T-cell (primary cell): ENCODE measurements at regions not wholly inside any gene's neighbourhood (a gene's known extent, or its start where the extent isn't known, plus 50 kb on each side); places are given as distances from the start of the nearest gene placed in this dataset.

Source experiments
- ATAC-seq, 4 experiments: fragments of 200-7000 bp in 3 of 4; fragments of 150-1000 bp in 1 of 4; cut with Tn5 transposase; replicated peaks in 1 of 4; 1 replicate in 3 of 4; 2 replicates in 1 of 4; pipeline ENCODE4 v1.10.0; 2021; ENCODE audit warnings: moderate library complexity in 3 of 4, mild to moderate bottlenecking in 2 of 4, moderate number of reproducible peaks in 1 of 4
- CTCF ChIA-PET, 2 donors: fragments of 300-600 bp; sonication (Branson Sonifier 250); formaldehyde crosslinking; loops; one replicate each; lab custom pipeline; 2022; ENCODE audit warnings: antibody characterized with exemption in 2 of 2; lab: Charles Lee
- POLR2A ChIA-PET, 2 donors: fragments of 300-600 bp; sonication (Branson Sonifier 250); formaldehyde crosslinking; loops; one replicate each; lab custom pipeline; 2022; ENCODE audit warnings: antibody characterized with exemption in 2 of 2; lab: Charles Lee
- DNase-seq, 35 experiments: peaks; one replicate each; pipeline versions ENCODE4 v3.0.0 to v3.0.0-alpha.2; 2013 to 2023
- H3K27ac ChIP-seq: one replicate; pipeline ENCODE4 v1.5.1; 2013; ENCODE audit warnings: low read length
- H3K27me3 ChIP-seq, 2 experiments: replicated peaks in 1 of 2; 1 replicate in 1 of 2; 2 replicates in 1 of 2; pipeline versions ENCODE4 v1.6.1 to v1.7.0; 2013; ENCODE audit warnings: low read length in 1 of 2, mixed read lengths in 1 of 2; ENCODE audit not compliant: control insufficient read depth in 2 of 2, insufficient read depth in 2 of 2; ENCODE audit errors: extremely low read depth in 1 of 2
- H3K36me3 ChIP-seq, 2 donors: 1 replicate in 1 of 2; 2 replicates in 1 of 2; pipeline versions ENCODE4 v1.6.1 to v1.7.0; 2013; ENCODE audit warnings: low read length in 1 of 2; ENCODE audit not compliant: control insufficient read depth in 2 of 2, insufficient read depth in 1 of 2; ENCODE audit errors: extremely low read depth in 1 of 2
- H3K4me1 ChIP-seq, 2 experiments: 1 replicate in 1 of 2; 2 replicates in 1 of 2; pipeline versions ENCODE4 v1.6.1 to v1.7.0; 2013; ENCODE audit warnings: low read length in 2 of 2, mixed read lengths in 1 of 2; ENCODE audit not compliant: insufficient read depth in 2 of 2, control insufficient read depth in 1 of 2; ENCODE audit errors: extremely low read depth in 1 of 2
- H3K4me3 ChIP-seq, 2 donors: 1 replicate in 1 of 2; 2 replicates in 1 of 2; pipeline versions ENCODE4 v1.5.1 to v1.7.0; 2013; ENCODE audit warnings: mild to moderate bottlenecking in 2 of 2, low read length in 1 of 2, moderate library complexity in 1 of 2; ENCODE audit not compliant: control insufficient read depth in 1 of 2; ENCODE audit errors: extremely low read depth in 1 of 2
- H3K9me3 ChIP-seq: 2 replicates; pipeline ENCODE4 v1.7.0; 2013
- H3K27ac Mint-ChIP-seq, 2 donors: one replicate each; pipeline ENCODE4 v1.8.0; 2020 to 2021; ENCODE audit warnings: mild to moderate bottlenecking in 2 of 2, mixed read lengths in 2 of 2
- H3K27me3 Mint-ChIP-seq, 2 donors: one replicate each; pipeline ENCODE4 v1.8.0; 2021 to 2022; ENCODE audit warnings: mixed read lengths in 2 of 2
- H3K36me3 Mint-ChIP-seq: one replicate; pipeline ENCODE4 v1.8.0; 2021; ENCODE audit warnings: mixed read lengths
- H3K4me1 Mint-ChIP-seq, 3 donors: one replicate each; pipeline ENCODE4 v1.8.0; 2020 to 2022; ENCODE audit warnings: mixed read lengths in 3 of 3, mild to moderate bottlenecking in 1 of 3
- H3K4me3 Mint-ChIP-seq, 3 donors: one replicate each; pipeline ENCODE4 v1.8.0; 2020 to 2022; ENCODE audit warnings: mild to moderate bottlenecking in 3 of 3, mixed read lengths in 3 of 3, moderate library complexity in 3 of 3
- H3K9me3 Mint-ChIP-seq, 3 donors: one replicate each; pipeline ENCODE4 v1.8.0; 2020 to 2022; ENCODE audit warnings: mixed read lengths in 3 of 3
- WGBS: methylation state at CpG from one replicate; pipeline ENCODE4 v1.1.5; 2013; ENCODE audit warnings: missing lambda C conversion rate; ENCODE audit not compliant: insufficient coverage; 5-methylcytosine and 5-hydroxymethylcytosine counted together

- no peak overlapping the region for H3K27ac Mint-ChIP-seq
- no peak overlapping the region for H3K4me3 Mint-ChIP-seq
- no peaks in the 10 kb centered on the region for H3K4me1 Mint-ChIP-seq
- Histone ChIP-seq H3K27ac (no peak overlapping the region), H3K36me3 (no peaks in the 10 kb centered on the region), H3K27me3 (no peaks in the 10 kb centered on the region), H3K4me3 (no peak overlapping the region), H3K9me3 (no peaks in the 10 kb centered on the region), H3K4me1 (no peaks in the 10 kb centered on the region)
- peaks cover 0 to 5% (median 0%) of the 10 kb centered on the region in 3 donors for H3K9me3 Mint-ChIP-seq
- DNase-seq (no peak), ATAC-seq (no peak)
- no peaks in the 10 kb centered on the region for H3K36me3 Mint-ChIP-seq
- WGBS, result no CpG with 5 or more reads among the region's 1 CpG
- ChIA-PET POLR2A (no interaction called here), CTCF (no interaction called here)
- H3K27me3 Mint-ChIP-seq, result no peaks in the 10 kb centered on the region
These were observed 717.5 kb upstream of the LRRN3 start for GRCh38 chr7:110373416-110373815.

GRCh38 chr7:110373859-110374258 lies 717.1 kb upstream of the LRRN3 start:
- WGBS, result 100% methylated on average over 1 of the region's 2 CpGs
- peaks cover 0 to 5% (median 0%) of the 10 kb centered on the region in 3 donors for H3K9me3 Mint-ChIP-seq
- no peak overlapping the region for H3K27ac Mint-ChIP-seq
- H3K4me3 ChIP-seq, result no peak overlapping the region
- no peak overlapping the region for H3K4me3 Mint-ChIP-seq
- H3K4me1 ChIP-seq, result no peaks in the 10 kb centered on the region
- H3K27ac ChIP-seq, result no peak overlapping the region
- H3K27me3 ChIP-seq, result no peaks in the 10 kb centered on the region
- H3K9me3 ChIP-seq, result no peaks in the 10 kb centered on the region
- no peaks in the 10 kb centered on the region for H3K36me3 Mint-ChIP-seq
- CTCF ChIA-PET, result no interaction called here
- DNase-seq (no peak), ATAC-seq (no peak)
- POLR2A ChIA-PET, result no interaction called here
- no peaks in the 10 kb centered on the region for H3K4me1 Mint-ChIP-seq
- no peaks in the 10 kb centered on the region for H3K27me3 Mint-ChIP-seq
- H3K36me3 ChIP-seq, result no peaks in the 10 kb centered on the region

GRCh38 chr7:110375068-110375467 lies 715.9 kb upstream of the LRRN3 start:
- no CpG with 5 or more reads among the region's 1 CpG for WGBS
- H3K4me3 Mint-ChIP-seq, result no peak overlapping the region
- ATAC-seq (no peak), DNase-seq (no peak)
- Histone ChIP-seq H3K27ac (no peak overlapping the region), H3K9me3 (no peaks in the 10 kb centered on the region), H3K4me3 (no peak overlapping the region), H3K36me3 (no peaks in the 10 kb centered on the region), H3K4me1 (no peaks in the 10 kb centered on the region), H3K27me3 (no peaks in the 10 kb centered on the region)
- peaks cover 0 to 5% (median 0%) of the 10 kb centered on the region in 3 donors for H3K9me3 Mint-ChIP-seq
- no peaks in the 10 kb centered on the region for H3K36me3 Mint-ChIP-seq
- ChIA-PET POLR2A (no interaction called here), CTCF (no interaction called here)
- no peaks in the 10 kb centered on the region for H3K27me3 Mint-ChIP-seq
- H3K4me1 Mint-ChIP-seq, result no peaks in the 10 kb centered on the region
- no peak overlapping the region for H3K27ac Mint-ChIP-seq

- no peak overlapping the region for H3K27ac ChIP-seq
- CTCF ChIA-PET, result no interaction called here
These were observed 708.2 kb upstream of the LRRN3 start for GRCh38 chr7:110382736-110383135.

GRCh38 chr7:110386006-110386405 lies 704.9 kb upstream of the LRRN3 start:
- H3K9me3 ChIP-seq, result no peaks in the 10 kb centered on the region

More at GRCh38 chr7:110382736-110383135, 708.2 kb upstream of the LRRN3 start:
- no peak overlapping the region for H3K4me3 ChIP-seq
- whole genome bisulfite sequencing, result 100% methylated on average over 2 of the region's 6 CpGs
- ATAC-seq (no peak), DNase-seq (no peak)
- H3K4me1 ChIP-seq, result no peaks in the 10 kb centered on the region
- no peaks in the 10 kb centered on the region for H3K9me3 ChIP-seq
- H3K4me3 Mint-ChIP-seq, result no peak overlapping the region
- H3K36me3 Mint-ChIP-seq, result no peaks in the 10 kb centered on the region
- POLR2A ChIA-PET, result no interaction called here
- H3K9me3 Mint-ChIP-seq, result no peaks in the 10 kb centered on the region
- no peaks in the 10 kb centered on the region for H3K36me3 ChIP-seq
- H3K27ac Mint-ChIP-seq, result no peak overlapping the region
- no peaks in the 10 kb centered on the region for H3K4me1 Mint-ChIP-seq
- no peaks in the 10 kb centered on the region for H3K27me3 Mint-ChIP-seq
- H3K27me3 ChIP-seq, result no peaks in the 10 kb centered on the region

GRCh38 chr7:110386913-110387312 lies 704.0 kb upstream of the LRRN3 start:
- no CpG with 5 or more reads among the region's 2 CpGs for WGBS
- Histone ChIP-seq H3K4me3 (no peak overlapping the region), H3K27me3 (no peaks in the 10 kb centered on the region), H3K9me3 (no peaks in the 10 kb centered on the region), H3K4me1 (no peaks in the 10 kb centered on the region), H3K27ac (no peak overlapping the region), H3K36me3 (no peaks in the 10 kb centered on the region)
- no peaks in the 10 kb centered on the region for H3K36me3 Mint-ChIP-seq
- no peak overlapping the region for H3K4me3 Mint-ChIP-seq
- DNase-seq, result no peak
- ATAC-seq, result no peak
- no peaks in the 10 kb centered on the region for H3K27me3 Mint-ChIP-seq
- H3K4me1 Mint-ChIP-seq, result no peaks in the 10 kb centered on the region
- POLR2A ChIA-PET, result no interaction called here
- CTCF ChIA-PET, result no interaction called here
- no peak overlapping the region for H3K27ac Mint-ChIP-seq
- H3K9me3 Mint-ChIP-seq, result no peaks in the 10 kb centered on the region

More at GRCh38 chr7:110386006-110386405, 704.9 kb upstream of the LRRN3 start:
- Mint-ChIP-seq H3K4me1 (no peaks in the 10 kb centered on the region), H3K4me3 (no peak overlapping the region), H3K27me3 (no peaks in the 10 kb centered on the region), H3K36me3 (no peaks in the 10 kb centered on the region), H3K9me3 (no peaks in the 10 kb centered on the region), H3K27ac (no peak overlapping the region)
- Histone ChIP-seq H3K27me3 (no peaks in the 10 kb centered on the region), H3K4me1 (no peaks in the 10 kb centered on the region), H3K36me3 (no peaks in the 10 kb centered on the region), H3K27ac (no peak overlapping the region), H3K4me3 (no peak overlapping the region)
- POLR2A ChIA-PET, result no interaction called here
- CTCF ChIA-PET, result no interaction called here
- ATAC-seq, result no peak
- DNase-seq, result no peak

GRCh38 chr7:110387689-110388088 lies 703.2 kb upstream of the LRRN3 start:
- Mint-ChIP-seq H3K27me3 (peaks cover 0 to 4% of the 10 kb centered on the region in 2 donors), H3K4me3 (no peak overlapping the region), H3K4me1 (no peaks in the 10 kb centered on the region), H3K9me3 (no peaks in the 10 kb centered on the region), H3K36me3 (no peaks in the 10 kb centered on the region), H3K27ac (no peak overlapping the region)
- DNase-seq, result no peak
- no peaks in the 10 kb centered on the region for H3K27me3 ChIP-seq
- POLR2A ChIA-PET, result no interaction called here
- no CpG with 5 or more reads among the region's 3 CpGs for WGBS
- no peaks in the 10 kb centered on the region for H3K36me3 ChIP-seq
- no peak overlapping the region for H3K27ac ChIP-seq
- H3K4me3 ChIP-seq, result no peak overlapping the region
- no peaks in the 10 kb centered on the region for H3K9me3 ChIP-seq
- no peak for ATAC-seq
- no peaks in the 10 kb centered on the region for H3K4me1 ChIP-seq
- CTCF ChIA-PET, result interaction anchor here in 1 of 2 donors (0.6 kb wide), 1 partner anchor 710 kb away, joined by 3 read pairs; no protein-coding TSS in a partner anchor
